ENCODE measurements at regions not wholly inside any gene's neighbourhood (a gene's known extent, or its start where the extent isn't known, plus 50 kb on each side); places are given as distances from the start of the nearest gene placed in this dataset.

- intact Hi-C loops (cut with micrococcal nuclease): no loop called here
Measured at GRCh38 chr6:121020656-121021055, 313.6 kb downstream of the TBC1D32 start.

- intact Hi-C loops (cut with micrococcal nuclease): no loop called here
Measured at GRCh38 chr6:121008553-121008952, 325.7 kb downstream of the TBC1D32 start.

GRCh38 chr6:121006024-121006423 lies 328.3 kb downstream of the TBC1D32 start:
- intact Hi-C loops (cut with micrococcal nuclease): no loop called here

GRCh38 chr6:121000381-121000780 lies 333.9 kb downstream of the TBC1D32 start:
- intact Hi-C loops (cut with micrococcal nuclease): no loop called here

GRCh38 chr6:120996340-120996739 lies 337.9 kb downstream of the TBC1D32 start:
- intact Hi-C loops (cut with micrococcal nuclease): no loop called here

- intact Hi-C loops (cut with micrococcal nuclease): no loop called here
Measured at GRCh38 chr6:120994573-120994967, 339.7 kb downstream of the TBC1D32 start.

GRCh38 chr6:120993929-120994572 lies 340.2 kb downstream of the TBC1D32 start:
- intact Hi-C loops (cut with micrococcal nuclease): no loop called here

GRCh38 chr6:120992257-120992656 lies 342.0 kb downstream of the TBC1D32 start:
- intact Hi-C loops (cut with micrococcal nuclease): no loop called here

GRCh38 chr6:120990866-120991265 lies 343.4 kb downstream of the TBC1D32 start:
- intact Hi-C loops (cut with micrococcal nuclease): no loop called here

- intact Hi-C loops (cut with micrococcal nuclease): no loop called here
Measured at GRCh38 chr6:120981835-120982234, 352.4 kb downstream of the TBC1D32 start.

GRCh38 chr6:120966321-120966720 lies 368.0 kb downstream of the TBC1D32 start:
- intact Hi-C loops (cut with micrococcal nuclease): no loop called here

GRCh38 chr6:120965814-120966213 lies 368.5 kb downstream of the TBC1D32 start:
- intact Hi-C loops (cut with micrococcal nuclease): no loop called here

GRCh38 chr6:120960761-120961160 lies 373.5 kb downstream of the TBC1D32 start:
- intact Hi-C loops (cut with micrococcal nuclease): no loop called here

- intact Hi-C loops (cut with micrococcal nuclease): no loop called here
Measured at GRCh38 chr6:120954111-120954510, 380.2 kb downstream of the TBC1D32 start.

GRCh38 chr6:120951258-120951657 lies 383.0 kb downstream of the TBC1D32 start:
- intact Hi-C loops (cut with micrococcal nuclease): no loop called here

- intact Hi-C loops (cut with micrococcal nuclease): no loop called here
Measured at GRCh38 chr6:120947111-120947510, 387.2 kb downstream of the TBC1D32 start.

- intact Hi-C loops (cut with micrococcal nuclease): no loop called here
Measured at GRCh38 chr6:120945905-120946594, 388.2 kb downstream of the TBC1D32 start.

GRCh38 chr6:120938876-120939472 lies 395.3 kb downstream of the TBC1D32 start:
- intact Hi-C loops (cut with micrococcal nuclease): no loop called here

- intact Hi-C loops (cut with micrococcal nuclease): no loop called here
Measured at GRCh38 chr6:120938164-120938875, 396.0 kb downstream of the TBC1D32 start.

GRCh38 chr6:120935908-120936307 lies 398.4 kb downstream of the TBC1D32 start:
- intact Hi-C loops (cut with micrococcal nuclease): no loop called here

- intact Hi-C loops (cut with micrococcal nuclease): no loop called here
Measured at GRCh38 chr6:120935016-120935415, 399.3 kb downstream of the TBC1D32 start.
